GM19395 (cell line): ENCODE measurements at regions not wholly inside any gene's neighbourhood (a gene's known extent, or its start where the extent isn't known, plus 50 kb on each side); places are given as distances from the start of the nearest gene placed in this dataset.
"Not testable (repeated sequence)": the region's sequence is repeated elsewhere in the genome, so short reads cannot be mapped to it uniquely, and the experiment has no call there.

Experiments used
- ATAC-seq: cut with Tn5 transposase; IDR thresholded peaks from one replicate; pipeline ENCODE4 v1.9.1; 2021; ENCODE audit warnings: mild to moderate bottlenecking, moderate library complexity; ENCODE audit not compliant: unreplicated experiment

GRCh38 chr16:63774302-63774701 lies 1347.6 kb downstream of the CDH11 start:
- no peak for ATAC-seq

- no peak for ATAC-seq
Measured at GRCh38 chr16:63769211-63769610, 1352.7 kb downstream of the CDH11 start.

GRCh38 chr16:63760246-63760645 lies 1361.6 kb downstream of the CDH11 start:
- ATAC-seq: not testable (repeated sequence)

- ATAC-seq: no peak
Measured at GRCh38 chr16:63752347-63752746, 1369.5 kb downstream of the CDH11 start.

GRCh38 chr16:63749276-63749675 lies 1372.6 kb downstream of the CDH11 start:
- no peak for ATAC-seq

- no peak for ATAC-seq
Measured at GRCh38 chr16:63745456-63745855, 1376.4 kb downstream of the CDH11 start.

GRCh38 chr16:63744077-63744874 lies 1377.6 kb downstream of the CDH11 start:
- ATAC-seq: no peak

GRCh38 chr16:63742150-63742549 lies 1379.7 kb downstream of the CDH11 start:
- no peak for ATAC-seq

- no peak for ATAC-seq
Measured at GRCh38 chr16:63737633-63738032, 1384.2 kb downstream of the CDH11 start.

- ATAC-seq: no peak
Measured at GRCh38 chr16:63735456-63735855, 1386.4 kb downstream of the CDH11 start.

GRCh38 chr16:63720848-63721247 lies 1401.0 kb downstream of the CDH11 start:
- no peak for ATAC-seq

GRCh38 chr16:63719926-63720325 lies 1401.9 kb downstream of the CDH11 start:
- ATAC-seq: no peak

- no peak for ATAC-seq
Measured at GRCh38 chr16:63717806-63718205, 1404.1 kb downstream of the CDH11 start.

GRCh38 chr16:63714876-63715275 lies 1407.0 kb downstream of the CDH11 start:
- ATAC-seq: no peak

- ATAC-seq: no peak
Measured at GRCh38 chr16:63712725-63713124, 1409.1 kb downstream of the CDH11 start.

- no peak for ATAC-seq
Measured at GRCh38 chr16:63703612-63704011, 1418.3 kb downstream of the CDH11 start.

- no peak for ATAC-seq
Measured at GRCh38 chr16:63702981-63703590, 1418.8 kb downstream of the CDH11 start.

GRCh38 chr16:63697736-63698135 lies 1424.1 kb downstream of the CDH11 start:
- ATAC-seq: no peak

GRCh38 chr16:63695347-63695746 lies 1426.5 kb downstream of the CDH11 start:
- no peak for ATAC-seq

GRCh38 chr16:63690961-63691360 lies 1430.9 kb downstream of the CDH11 start:
- ATAC-seq: no peak

GRCh38 chr16:63690267-63690666 lies 1431.6 kb downstream of the CDH11 start:
- no peak for ATAC-seq

- no peak for ATAC-seq
Measured at GRCh38 chr16:63689068-63689467, 1432.8 kb downstream of the CDH11 start.
